GM18909 (cell line): ENCODE measurements at regions not wholly inside any gene's neighbourhood (a gene's known extent, or its start where the extent isn't known, plus 50 kb on each side); places are given as distances from the start of the nearest gene placed in this dataset.
"Not testable (repeated sequence)": the region's sequence is repeated elsewhere in the genome, so short reads cannot be mapped to it uniquely, and the experiment has no call there.

Experiments used
- ATAC-seq: cut with Tn5 transposase; IDR thresholded peaks from one replicate; pipeline ENCODE4 v1.9.1; 2021; ENCODE audit warnings: mild to moderate bottlenecking; ENCODE audit not compliant: unreplicated experiment, poor library complexity

DNA sequence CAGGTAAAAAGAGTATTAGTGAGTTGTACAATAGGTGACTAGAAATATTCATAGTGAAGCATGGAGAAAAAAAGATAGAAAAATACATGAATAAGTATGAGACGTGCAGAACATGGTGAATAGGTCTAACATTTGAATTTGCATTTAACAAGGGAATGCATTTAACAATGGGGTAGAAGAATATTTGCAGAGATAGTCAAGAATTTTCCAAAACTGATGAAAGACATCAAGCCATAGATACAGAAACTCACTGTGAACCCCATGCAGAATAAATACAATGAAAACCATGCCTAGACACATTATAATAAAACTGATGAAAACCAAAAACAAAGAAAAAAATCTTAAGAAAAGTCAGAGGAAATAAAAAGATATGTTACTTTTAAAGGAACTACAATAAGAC lies 184.8 kb downstream of the KTN1 start:
- no peak for ATAC-seq

DNA sequence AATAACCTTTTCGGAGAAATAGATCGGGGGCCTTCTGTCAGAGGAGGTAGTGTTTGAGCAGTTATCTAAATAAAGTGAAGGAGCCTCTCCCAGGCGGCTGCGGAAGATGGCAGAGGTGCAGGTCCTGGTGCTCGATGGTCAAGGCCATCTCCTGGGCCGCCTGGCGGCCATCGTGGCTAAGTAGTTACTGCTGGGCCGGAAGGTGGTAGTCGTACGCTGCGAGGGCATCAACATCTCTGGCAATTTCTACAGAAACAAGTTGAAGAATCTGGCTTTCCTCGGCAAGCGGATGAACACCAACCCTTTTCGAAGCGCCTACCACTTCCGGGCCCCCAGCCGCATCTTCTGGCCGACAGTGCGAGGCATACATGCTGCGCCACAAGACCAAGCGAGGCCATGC lies 186.1 kb downstream of the KTN1 start:
- no peak for ATAC-seq

DNA sequence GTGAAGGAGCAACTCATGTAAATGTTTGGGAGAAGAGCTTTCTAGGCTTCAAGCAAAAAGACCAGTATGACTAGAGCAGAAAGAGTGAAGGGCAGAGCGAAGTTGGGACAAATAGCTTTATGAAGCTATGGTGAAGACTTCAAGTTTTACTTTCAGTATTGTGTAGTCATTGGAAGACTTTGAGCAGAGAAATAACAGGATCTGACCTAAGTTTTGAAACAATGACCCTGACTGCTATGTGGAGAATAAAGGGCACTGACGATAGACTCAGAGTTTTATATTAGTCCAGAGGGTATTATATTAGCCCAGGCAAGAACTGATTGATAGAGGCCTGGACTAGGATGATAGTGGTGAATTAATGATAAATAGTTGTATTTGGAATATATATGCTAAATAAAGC lies 187.3 kb downstream of the KTN1 start:
- ATAC-seq, result no peak

DNA sequence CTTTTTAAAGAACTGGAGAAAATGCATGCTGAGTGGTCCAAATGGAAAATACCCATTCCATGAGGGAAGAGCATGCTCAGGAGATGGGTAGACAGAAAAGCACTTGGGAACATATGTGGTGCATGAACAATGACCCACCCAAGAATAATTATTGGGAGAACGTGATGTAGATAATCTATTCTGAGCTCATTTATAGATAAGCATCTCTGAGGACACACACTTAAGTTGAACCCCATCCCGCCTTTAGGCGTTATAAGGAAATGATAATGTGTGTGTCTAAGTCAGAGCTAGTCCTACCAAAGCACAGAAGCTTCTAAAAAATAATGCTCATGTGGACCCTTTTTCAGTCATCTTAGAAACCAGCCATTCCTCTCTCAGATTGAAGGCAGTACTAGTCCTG lies 189.9 kb downstream of the KTN1 start:
- no peak for ATAC-seq

DNA sequence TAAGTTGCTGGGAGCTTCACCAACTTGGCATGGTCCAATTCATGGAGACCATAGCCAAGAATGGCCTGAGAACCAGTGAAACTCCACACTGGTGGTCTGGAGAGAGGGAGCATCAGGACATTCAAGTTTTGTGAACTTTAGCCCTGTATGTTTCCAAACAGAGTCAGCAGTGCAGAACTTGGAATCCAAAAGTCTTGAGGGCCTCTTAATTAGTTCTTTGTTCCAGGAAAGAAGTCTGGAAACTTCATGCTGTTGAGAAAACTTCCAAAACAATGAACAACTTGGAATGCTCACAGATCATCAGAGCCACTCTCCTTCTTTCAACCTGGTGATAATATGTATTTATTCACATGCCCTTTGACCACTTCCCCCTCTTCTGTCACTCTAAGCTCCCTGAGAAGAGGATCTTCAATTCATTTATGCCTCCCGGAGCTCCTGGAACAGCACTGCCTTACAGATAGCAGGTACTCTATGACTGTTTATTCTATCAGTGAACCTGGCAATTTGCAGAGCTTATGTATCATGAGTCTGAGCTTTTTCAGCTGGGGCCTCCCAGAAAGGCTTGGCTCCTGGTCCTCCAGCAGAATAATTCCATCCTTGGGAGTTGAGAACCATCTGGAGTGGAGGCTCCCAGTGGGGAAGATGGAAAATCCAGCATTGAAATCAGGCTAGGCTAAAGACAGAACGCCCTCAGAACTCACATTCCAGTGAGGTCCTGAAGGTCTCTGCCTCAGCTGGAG lies 191.4 kb downstream of the KTN1 start:
- no peak for ATAC-seq

DNA sequence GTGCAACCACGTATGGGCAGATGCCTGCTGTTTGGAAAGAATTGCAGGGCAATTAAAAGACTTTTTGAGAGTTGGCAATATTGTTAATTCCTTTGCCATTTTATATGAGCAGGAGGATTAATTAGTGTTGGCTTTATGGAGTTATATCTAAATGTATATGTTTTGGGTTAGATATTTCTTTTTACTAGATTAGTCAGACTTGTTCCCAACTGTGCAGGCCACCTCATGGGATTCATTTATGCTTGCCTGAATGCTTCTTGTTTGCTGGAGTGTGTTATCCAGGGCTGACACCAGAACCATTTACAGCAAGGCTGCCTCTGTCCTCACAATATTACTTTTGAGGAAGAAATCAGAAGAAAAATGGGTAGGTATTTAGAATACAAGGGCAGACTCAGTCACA lies 192.5 kb downstream of the KTN1 start:
- ATAC-seq, result no peak

DNA sequence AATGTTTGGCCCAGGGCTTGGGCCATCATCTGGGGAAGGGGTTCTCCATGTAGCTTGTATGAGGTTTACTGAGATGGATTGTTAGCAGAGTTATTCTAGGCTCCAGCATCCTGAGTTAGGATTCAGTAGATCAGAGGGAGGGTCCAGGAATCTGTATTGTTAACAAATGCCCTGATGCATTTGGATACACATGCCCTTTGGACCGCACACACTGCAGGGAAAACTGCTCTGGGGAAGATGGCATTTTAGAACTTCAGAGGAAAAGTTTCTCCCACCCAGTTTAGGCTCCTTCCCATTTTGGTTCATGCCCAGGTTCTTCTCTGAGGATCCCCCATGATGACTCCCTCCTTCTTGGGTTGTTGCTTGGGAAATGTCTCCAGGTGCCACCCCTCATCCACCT lies 193.3 kb downstream of the KTN1 start:
- ATAC-seq, result no peak

DNA sequence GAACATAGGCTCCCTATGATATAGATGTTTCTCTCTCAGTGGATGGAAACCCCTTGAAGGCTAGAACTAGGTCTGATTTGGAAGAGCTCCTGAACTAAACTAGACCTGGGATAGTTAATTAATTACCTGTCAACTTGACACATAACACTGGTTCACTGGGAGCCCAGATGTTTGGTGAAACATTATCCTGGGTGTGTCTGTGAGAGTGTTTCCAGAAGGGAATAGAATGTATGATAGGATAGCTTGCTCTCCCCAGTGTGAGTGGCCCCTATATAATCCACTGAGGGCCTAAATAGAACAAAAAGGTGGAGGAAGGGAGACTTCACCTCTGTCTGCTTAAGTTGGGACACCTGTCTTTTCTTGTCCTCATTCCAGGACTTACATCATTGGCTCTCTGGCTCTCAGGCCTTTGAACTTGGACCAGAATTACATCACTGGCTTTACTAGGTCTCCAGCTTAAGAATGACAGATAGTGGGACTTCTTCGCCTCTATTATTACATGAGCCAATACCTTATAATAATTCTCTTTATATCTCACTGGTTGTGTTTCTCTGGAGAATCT lies 194.1 kb downstream of the KTN1 start:
- ATAC-seq, result no peak

DNA sequence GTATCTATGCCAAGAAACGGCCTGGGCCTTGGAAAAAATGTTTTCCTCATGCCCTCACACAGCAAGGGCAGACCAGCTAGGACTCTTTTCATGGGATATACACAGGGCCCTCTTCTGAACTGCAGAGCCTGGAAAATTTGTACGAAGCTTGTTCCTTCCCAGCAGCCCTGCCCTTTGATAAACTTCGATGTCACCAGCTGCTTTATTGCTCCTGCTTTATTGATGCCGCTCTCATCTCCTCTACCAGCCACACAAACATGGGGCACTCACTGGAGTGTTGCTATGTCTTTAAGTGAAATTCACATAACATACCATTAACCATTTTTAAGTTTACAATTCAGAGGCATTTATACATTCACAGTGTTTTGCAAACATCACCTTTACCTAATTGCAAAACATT lies 197.9 kb downstream of the KTN1 start:
- no peak for ATAC-seq

DNA sequence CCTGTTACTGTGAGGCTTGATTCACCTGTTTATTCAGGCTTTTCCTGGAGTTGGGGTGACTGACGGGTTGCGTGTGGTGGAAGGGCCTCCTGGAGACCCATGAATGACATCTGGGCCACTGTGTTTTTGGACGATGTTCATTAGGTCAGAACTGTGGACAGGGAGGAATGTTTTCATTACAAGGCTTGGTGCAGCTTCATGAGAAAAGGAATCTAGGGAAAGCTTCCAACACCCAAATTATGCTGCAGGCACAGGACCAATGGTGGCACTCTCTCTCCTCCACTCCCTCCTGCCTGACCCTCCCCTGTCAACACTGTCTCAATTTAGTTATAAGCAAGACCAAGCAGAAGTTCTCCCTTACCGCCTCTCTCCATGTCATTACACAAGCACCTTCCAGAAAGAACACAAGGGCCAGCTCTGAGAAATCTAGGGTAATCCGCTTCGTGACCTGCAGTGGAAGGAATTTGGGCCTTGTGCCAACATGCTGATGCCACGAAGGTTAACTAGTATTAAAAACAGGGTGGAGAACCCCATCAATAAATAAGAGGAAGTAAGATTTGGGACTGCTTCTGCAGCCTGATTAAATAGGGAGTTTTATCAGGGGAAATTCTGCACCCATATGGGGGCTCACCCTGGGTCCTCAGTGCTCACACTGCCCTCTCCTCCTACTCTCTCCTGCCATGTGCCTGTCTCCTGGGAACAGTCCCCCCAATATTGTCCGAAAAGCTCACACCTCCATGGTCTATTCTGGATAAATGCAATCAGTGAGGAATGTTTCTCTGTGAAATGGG lies 200.3 kb downstream of the KTN1 start:
- no peak for ATAC-seq

DNA sequence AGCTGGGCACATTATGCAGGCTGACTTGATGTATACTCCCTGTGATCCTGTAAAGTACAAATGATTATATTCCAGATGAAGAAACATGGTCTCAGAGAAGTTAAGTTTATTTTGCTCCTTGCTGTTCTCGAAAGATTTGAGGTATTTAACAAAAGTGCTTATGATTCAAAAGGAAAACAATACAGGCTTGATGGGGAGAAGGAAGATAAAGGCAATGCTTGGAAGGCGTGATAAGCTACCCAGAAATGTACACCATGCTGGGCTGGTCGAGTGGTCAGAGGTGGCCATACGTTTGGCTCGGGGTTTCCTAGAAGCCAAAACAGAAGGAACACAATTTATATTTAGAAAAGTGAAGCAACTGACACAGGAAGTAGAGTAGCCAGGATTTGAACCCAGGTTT lies 201.0 kb downstream of the KTN1 start:
- ATAC-seq, result no peak

DNA sequence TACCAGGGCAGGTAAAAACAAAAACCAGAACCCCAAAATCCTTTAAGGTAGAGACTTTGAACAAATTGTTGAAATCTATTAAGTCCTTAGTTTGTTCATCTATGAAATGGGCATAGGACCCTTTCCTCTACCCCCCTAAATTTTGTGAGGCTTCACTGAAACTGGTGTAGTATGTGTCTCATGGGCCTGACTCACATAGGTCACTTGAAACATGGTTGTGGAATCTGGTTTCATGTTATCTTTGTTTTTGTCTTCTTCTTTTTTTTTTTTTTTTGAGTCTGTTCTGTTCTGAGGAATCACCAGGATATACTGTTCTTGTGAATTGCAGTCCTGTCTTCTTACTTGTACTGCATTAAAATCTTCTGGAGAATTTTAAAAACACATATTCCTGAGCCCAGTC lies 202.2 kb downstream of the KTN1 start:
- no peak for ATAC-seq

DNA sequence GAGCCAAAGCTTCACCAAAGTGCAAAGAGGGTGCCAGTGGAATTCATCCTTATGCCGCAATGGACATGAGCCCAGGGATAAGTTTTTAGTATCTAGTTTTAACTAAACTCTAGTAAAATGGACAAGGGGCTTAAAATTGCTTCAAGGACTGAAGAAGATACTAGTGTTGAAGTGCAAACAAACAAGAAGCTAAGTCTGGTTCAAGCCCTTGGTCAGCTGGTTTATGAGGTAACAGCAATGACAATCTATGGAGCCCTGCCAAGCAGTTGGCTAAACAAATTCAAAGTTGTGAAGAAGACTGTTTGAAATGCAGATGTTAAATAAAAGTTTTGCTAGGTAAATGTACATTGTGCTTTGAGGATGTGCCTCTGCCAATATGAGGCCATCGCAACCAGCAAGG lies 209.4 kb downstream of the KTN1 start:
- ATAC-seq, result no peak

DNA sequence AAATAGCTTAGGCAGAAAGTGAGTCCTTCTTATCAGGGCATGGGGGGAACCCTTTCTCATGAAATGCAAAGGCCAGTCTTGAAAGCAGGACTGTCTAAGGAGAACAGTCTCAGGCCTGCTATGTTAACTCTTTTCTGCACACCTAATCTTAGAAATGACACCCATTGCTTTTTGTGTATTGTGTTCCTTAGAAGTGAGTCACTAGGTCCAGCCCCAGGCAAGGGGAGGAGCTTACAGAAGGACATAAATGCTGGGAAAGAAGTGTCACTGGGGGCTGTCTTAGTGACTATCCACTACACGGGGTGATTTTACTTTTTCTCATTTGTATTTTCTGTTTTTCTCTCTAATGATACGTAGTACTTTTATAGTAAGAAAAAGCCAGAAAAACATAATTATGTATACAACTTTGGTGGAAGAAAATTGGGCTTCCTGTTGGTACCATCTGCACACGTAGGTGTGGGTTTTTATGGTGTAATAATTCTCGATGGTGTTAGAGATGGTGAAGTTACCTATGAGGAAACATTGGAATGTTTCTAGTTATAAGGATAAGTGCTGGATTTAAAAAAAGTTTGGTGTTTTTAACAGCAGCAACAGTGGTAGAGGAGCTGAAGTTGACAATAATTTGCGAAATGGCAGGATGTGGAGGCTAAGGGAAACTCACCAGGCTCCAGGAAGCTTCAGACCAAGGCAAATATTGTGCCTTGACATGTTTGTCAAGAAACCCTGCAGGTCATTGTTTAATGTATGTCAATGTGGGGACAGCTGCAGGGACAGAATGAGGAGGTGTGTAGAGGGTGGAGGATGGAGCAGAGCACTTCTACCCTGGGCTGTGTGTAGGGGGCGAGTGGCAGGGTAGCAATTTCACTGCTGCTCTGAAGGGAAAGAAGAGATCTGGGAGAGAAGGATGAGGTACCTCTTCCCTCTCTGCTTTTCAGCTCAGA lies 214.9 kb downstream of the KTN1 start:
- no peak for ATAC-seq

DNA sequence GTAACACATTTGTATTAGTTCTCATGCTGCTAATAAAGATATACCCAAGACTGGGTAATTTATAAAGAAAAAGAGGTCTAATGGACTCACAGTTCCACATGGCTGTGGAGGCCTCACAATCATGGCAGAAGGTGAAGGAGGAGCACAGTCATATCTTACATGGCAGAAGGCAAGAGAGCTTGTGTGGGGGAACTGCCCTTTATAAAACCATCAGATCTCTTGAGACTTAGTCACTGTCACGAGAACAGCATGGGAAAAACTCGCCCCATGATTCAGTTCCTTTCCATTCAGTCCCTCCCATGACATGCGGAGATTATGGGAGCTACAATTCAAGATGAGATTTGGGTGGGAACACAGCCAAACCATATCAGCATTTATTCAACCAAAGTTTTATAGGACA lies 216.5 kb downstream of the KTN1 start:
- ATAC-seq, result not testable (repeated sequence)

DNA sequence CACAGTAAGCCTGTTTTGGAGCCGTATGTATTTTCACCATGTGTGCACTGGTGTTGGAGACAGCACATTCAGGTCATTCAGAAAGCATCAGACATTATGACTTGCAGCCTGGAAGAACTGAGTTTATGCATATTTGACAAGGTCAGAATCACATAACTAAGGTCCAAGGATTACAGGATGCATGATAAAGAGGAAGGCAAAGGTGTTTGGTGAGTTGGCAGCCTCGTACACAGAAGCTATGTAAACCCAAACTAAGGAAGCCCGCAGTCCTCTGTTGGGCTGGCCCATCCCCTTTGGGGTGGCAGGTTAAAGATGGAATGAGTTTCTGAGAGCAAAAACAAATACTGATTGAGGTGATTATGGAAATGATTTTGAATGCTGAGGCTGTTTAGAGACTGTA lies 218.4 kb downstream of the KTN1 start:
- ATAC-seq, result no peak

DNA sequence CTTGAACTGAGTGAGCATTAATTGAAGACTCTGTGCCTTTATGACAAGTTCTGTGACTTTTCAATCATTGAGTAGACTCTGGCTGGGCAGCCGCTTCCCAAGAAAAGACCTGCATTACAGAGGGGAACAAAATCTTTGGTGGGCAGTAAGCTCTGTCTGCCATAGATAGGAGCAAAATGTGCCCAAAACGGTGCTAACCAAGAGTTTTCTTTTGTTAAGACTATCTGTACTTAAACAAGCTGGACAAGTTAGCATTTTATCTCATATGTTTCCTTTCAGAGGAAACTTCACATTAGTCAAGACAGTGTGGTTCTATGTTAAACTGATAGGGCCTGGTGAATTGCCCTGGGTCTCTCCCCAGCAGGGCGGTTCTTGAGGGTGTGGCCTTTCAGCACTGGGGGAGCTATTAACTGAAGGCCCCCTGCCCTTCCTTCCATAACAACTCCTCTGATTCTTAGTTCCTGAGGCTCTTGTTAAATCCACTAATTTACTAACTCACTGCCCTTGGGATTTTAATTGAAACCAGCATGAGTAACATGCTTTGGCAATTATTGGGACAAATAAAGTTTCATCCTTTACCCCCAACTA lies 219.6 kb downstream of the KTN1 start:
- ATAC-seq, result no peak

DNA sequence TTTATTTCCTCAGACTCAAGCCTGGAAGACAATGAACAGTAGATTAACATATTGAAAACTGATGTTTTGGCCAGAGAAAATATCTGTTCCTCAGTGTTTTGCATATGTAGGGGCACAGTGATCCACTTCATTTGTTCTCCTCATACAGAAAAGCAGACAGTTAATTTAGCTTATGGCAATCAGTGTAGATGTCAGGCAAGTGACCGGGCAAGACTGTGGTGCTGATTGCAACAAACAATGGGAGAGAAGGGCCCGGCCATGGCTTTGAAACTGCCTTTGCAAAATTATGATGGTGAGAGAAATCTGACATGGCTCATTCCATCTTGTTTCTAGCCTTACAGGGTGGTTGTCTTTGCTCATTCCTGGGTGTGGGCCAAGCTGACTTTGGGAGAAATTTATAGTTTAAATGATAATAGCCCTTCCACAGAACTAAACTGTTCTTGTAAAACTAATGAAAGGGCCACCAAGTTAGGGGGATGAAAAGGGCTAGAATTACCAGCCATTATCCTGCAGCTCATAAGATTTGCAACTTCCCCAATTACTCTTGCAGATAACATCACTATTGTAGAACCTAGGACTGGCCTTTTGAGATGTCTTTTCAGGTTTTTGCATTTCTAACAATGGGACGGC lies 220.3 kb downstream of the KTN1 start:
- no peak for ATAC-seq

DNA sequence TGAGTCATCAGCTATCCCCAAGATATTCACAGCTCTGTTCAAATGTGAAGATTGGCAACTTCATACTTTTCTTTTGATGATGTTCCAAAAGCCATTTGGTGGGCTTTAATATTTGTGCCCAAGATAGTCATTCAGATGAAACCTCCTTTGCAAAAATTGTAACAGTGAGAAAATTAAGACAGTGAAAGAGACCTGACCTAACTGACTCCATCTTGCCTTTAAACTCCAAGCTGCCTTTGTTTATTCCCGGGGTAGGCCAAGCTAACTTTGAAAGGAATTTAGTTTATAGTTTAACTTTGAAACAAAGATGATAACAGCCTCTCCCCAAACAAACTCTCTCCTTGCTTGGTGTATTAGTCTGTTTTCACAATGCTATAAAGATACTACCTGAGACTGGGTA lies 221.1 kb downstream of the KTN1 start:
- ATAC-seq, result no peak
